DOHH2 (cell line): ENCODE measurements at regions not wholly inside any gene's neighbourhood (a gene's known extent, or its start where the extent isn't known, plus 50 kb on each side); places are given as distances from the start of the nearest gene placed in this dataset.

Experiments
- CTCF ChIP-seq: fragments of 200-600 bp; sonication (generic); IDR thresholded peaks from one replicate; pipeline ENCODE4 v1.5.1; 2014; ENCODE audit warnings: antibody characterized with exemption, mild to moderate bottlenecking, low read depth, low read length; ENCODE audit not compliant: poor library complexity, severe bottlenecking
- EZH2phosphoT487 ChIP-seq: fragments of 200-600 bp; sonication (generic); IDR thresholded peaks from 2 replicates; pipeline ENCODE4 v1.6.1; 2017; ENCODE audit warnings: borderline replicate concordance, mild to moderate bottlenecking, antibody characterized with exemption, low read length, moderate library complexity, mixed read lengths

- TF ChIP-seq EZH2phosphoT487 (no peak), CTCF (no peak)
Measured at GRCh38 chr11:31953803-31954327, 137.0 kb upstream of the RCN1 start.
